ENCODE measurements at regions not wholly inside any gene's neighbourhood (a gene's known extent, or its start where the extent isn't known, plus 50 kb on each side); places are given as distances from the start of the nearest gene placed in this dataset.

GRCh38 chr10:64206409-64206808 is 685.2 kb downstream of the REEP3 start:
- TF ChIP-seq CTCF (IDR thresholded peaks at IDR 0.05), result no peak
- no peak for TF ChIP-seq EZH2 (IDR thresholded peaks at IDR 0.05; ENCODE audit: borderline replicate concordance, insufficient read depth, low read depth, low read length, poor library complexity, severe bottlenecking)

Data from B cell (primary cell).